ENCODE measurements at regions not wholly inside any gene's neighbourhood (a gene's known extent, or its start where the extent isn't known, plus 50 kb on each side); places are given as distances from the start of the nearest gene placed in this dataset.

DNA sequence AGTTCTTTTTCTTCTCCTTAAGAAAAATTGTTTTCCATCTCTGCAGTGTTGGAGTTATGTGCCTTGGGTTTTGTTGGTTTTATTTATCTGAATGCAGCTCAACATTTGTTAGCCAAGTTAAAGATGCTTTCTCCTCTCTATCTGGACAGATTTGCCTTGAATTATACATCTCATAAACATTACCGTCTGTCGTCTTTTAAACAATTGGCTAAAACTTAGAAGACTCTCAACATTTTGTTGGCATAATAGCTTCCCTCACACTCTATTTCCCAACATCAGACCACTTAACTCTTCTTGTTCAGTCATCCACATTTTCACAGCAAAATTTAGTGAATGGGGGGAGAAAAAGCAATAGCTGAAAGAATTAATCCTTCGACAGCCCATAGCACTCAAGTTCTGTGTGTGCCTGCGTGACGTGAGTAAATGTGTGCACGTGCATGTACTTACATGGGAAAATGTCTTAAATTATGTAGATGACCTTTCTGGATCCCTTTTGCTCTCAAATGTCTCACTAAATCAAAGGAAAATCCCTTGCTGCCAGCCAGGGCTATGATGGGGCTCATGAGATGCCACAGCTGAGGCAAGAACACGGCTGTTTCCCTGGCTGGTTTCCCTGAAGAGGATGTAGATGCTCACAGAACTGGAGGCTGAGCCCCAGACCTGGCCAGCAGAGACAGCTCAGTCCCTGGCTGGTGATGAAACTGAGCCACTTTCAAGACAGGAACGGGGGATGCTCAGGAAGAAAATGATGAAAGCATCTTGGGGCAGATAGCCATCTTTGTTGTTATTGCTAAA lies 382.2 kb downstream of the FBXW7 start:
- intact Hi-C loops (cut with DNase I; ENCODE audit: low total_unique reads), result no loop called here
- Histone ChIP-seq H3K9me3 (no peaks in the 10 kb centered on the region), H3K36me3 (no peaks in the 10 kb centered on the region), H3K4me3 (no peak overlapping the region), H3K27ac (no peak overlapping the region), H3K27me3 (no peaks in the 10 kb centered on the region), H3K4me1 (no peaks in the 10 kb centered on the region)
- no peak for TF ChIP-seq CTCF (IDR thresholded peaks at IDR 0.05)
- no peak for DNase-seq

DNA sequence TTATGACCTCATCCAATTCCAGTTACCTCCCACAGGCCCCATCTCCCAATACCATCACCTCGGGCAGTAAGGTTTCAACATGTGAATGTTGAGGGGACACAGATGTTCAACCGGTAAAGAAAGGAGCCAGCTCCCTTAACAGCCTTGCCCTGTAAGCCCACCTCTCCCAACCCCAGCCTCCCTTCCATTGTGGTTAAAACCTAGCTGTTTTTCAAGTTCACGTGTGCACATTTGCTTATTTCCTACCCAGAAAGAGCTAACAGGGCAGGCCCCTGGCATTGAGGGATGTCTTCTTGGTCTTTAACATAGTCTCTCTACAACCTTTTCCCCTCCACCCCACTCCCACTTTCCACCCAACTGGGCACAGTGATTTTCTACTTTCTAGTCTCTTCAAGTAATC lies 385.7 kb downstream of the FBXW7 start:
- no peaks in the 10 kb centered on the region for H3K4me1 ChIP-seq
- no peak for TF ChIP-seq CTCF (IDR thresholded peaks at IDR 0.05)
- intact Hi-C loops (cut with DNase I; ENCODE audit: low total_unique reads), result no loop called here

GRCh38 chr4:152149745-152150144 lies 386.1 kb downstream of the FBXW7 start:
- no peak for DNase-seq
- Histone ChIP-seq H3K4me1 (no peaks in the 10 kb centered on the region), H3K4me3 (no peak overlapping the region), H3K36me3 (no peaks in the 10 kb centered on the region), H3K9me3 (peaks cover 0 to 15% (median 15%) of the 10 kb centered on the region in 3 donors), H3K27me3 (no peaks in the 10 kb centered on the region), H3K27ac (no peak overlapping the region)
- intact Hi-C loops (cut with DNase I; ENCODE audit: low total_unique reads), result no loop called here
- TF ChIP-seq CTCF (IDR thresholded peaks at IDR 0.05), result no peak

More for the DNA sequence above, 385.7 kb downstream of the FBXW7 start:
- Histone ChIP-seq H3K27ac (no peak overlapping the region), H3K36me3 (no peaks in the 10 kb centered on the region), H3K27me3 (no peaks in the 10 kb centered on the region), H3K9me3 (peaks cover 0 to 11% (median 10%) of the 10 kb centered on the region in 3 donors), H3K4me3 (no peak overlapping the region)
- DNase-seq, result no peak

GRCh38 chr4:152148057-152148456 lies 387.2 kb upstream of the GATB start:
- Histone ChIP-seq H3K9me3 (peaks cover 0 to 15% (median 15%) of the 10 kb centered on the region in 3 donors), H3K4me1 (no peaks in the 10 kb centered on the region), H3K27me3 (no peaks in the 10 kb centered on the region), H3K4me3 (no peak overlapping the region), H3K36me3 (no peaks in the 10 kb centered on the region), H3K27ac (no peak overlapping the region)
- no peak for TF ChIP-seq CTCF (IDR thresholded peaks at IDR 0.05)
- intact Hi-C loops (cut with DNase I; ENCODE audit: low total_unique reads), result no loop called here
- DNase-seq, result no peak

GRCh38 chr4:152146244-152146643 lies 385.4 kb upstream of the GATB start:
- Histone ChIP-seq H3K36me3 (no peaks in the 10 kb centered on the region), H3K9me3 (peaks cover 0 to 15% (median 15%) of the 10 kb centered on the region in 3 donors), H3K27me3 (no peaks in the 10 kb centered on the region), H3K27ac (no peak overlapping the region), H3K4me1 (no peaks in the 10 kb centered on the region), H3K4me3 (no peak overlapping the region)
- intact Hi-C loops (cut with DNase I; ENCODE audit: low total_unique reads), result no loop called here
- DNase-seq, result no peak
- no peak for TF ChIP-seq CTCF (IDR thresholded peaks at IDR 0.05)
